ENCODE measurements at regions not wholly inside any gene's neighbourhood (a gene's known extent, or its start where the extent isn't known, plus 50 kb on each side); places are given as distances from the start of the nearest gene placed in this dataset.

- no peak for TF ChIP-seq CTCF (IDR thresholded peaks at IDR 0.05; ENCODE audit: borderline replicate concordance, extremely low read depth, low read length, poor library complexity, severe bottlenecking)
- TF ChIP-seq EZH2 (IDR thresholded peaks at IDR 0.05; ENCODE audit: borderline replicate concordance, low read depth, low read length, severe bottlenecking): no peak
These were observed 219.0 kb upstream of the IRX1 start for GRCh38 chr5:3376611-3377010.

Data from DND-41 (cell line).